ENCODE measurements at regions not wholly inside any gene's neighbourhood (a gene's known extent, or its start where the extent isn't known, plus 50 kb on each side); places are given as distances from the start of the nearest gene placed in this dataset.
"Not testable (repeated sequence)": the region's sequence is repeated elsewhere in the genome, so short reads cannot be mapped to it uniquely, and the experiment has no call there.

DNA sequence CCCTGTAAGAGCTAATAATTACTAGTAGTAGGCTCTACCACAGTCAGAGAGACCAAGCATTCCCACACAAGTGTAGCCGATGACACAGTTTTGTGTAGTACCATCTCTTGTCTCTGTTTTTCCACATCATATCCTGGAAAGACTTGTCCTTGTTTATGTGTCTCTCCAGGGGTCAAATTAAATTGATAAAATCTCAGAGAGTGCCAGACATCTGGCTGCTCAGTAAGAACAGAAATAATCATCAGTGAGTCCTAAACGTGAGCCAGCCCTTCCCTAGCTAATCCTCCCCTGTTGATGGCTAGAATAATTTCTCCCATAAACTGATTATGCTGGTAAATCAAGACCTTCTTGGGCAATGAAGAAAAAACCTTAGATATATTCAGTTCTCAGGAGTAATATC, 111.4 kb upstream of the GRAMD1B start:
- H3K79me2 ChIP-seq = no peaks in the 10 kb centered on the region
- H2AFZ ChIP-seq = no peak overlapping the region
- no peak overlapping the region for H3K4me2 ChIP-seq (ENCODE audit: low read length)
- no peaks in the 10 kb centered on the region for H3K27me3 ChIP-seq (ENCODE audit: control insufficient read depth, insufficient read depth, low read length)
- TF ChIP-seq, protein P1, sequence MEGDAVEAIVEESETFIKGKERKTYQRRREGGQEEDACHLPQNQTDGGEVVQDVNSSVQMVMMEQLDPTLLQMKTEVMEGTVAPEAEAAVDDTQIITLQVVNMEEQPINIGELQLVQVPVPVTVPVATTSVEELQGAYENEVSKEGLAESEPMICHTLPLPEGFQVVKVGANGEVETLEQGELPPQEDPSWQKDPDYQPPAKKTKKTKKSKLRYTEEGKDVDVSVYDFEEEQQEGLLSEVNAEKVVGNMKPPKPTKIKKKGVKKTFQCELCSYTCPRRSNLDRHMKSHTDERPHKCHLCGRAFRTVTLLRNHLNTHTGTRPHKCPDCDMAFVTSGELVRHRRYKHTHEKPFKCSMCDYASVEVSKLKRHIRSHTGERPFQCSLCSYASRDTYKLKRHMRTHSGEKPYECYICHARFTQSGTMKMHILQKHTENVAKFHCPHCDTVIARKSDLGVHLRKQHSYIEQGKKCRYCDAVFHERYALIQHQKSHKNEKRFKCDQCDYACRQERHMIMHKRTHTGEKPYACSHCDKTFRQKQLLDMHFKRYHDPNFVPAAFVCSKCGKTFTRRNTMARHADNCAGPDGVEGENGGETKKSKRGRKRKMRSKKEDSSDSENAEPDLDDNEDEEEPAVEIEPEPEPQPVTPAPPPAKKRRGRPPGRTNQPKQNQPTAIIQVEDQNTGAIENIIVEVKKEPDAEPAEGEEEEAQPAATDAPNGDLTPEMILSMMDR (IDR thresholded peaks at IDR 0.05) = no peak
- no peaks in the 10 kb centered on the region for H3K9me3 ChIP-seq (ENCODE audit: control insufficient read depth, low read length)
- no peak overlapping the region for H3K9ac ChIP-seq
- no peaks in the 10 kb centered on the region for H3K4me1 ChIP-seq
- no peak overlapping the region for H3K27ac ChIP-seq
- H3K36me3 ChIP-seq (ENCODE audit: control insufficient read depth, insufficient read depth, low read length) = no peaks in the 10 kb centered on the region
- no peak overlapping the region for H3K4me3 ChIP-seq (ENCODE audit: low read depth, low read length)

DNA sequence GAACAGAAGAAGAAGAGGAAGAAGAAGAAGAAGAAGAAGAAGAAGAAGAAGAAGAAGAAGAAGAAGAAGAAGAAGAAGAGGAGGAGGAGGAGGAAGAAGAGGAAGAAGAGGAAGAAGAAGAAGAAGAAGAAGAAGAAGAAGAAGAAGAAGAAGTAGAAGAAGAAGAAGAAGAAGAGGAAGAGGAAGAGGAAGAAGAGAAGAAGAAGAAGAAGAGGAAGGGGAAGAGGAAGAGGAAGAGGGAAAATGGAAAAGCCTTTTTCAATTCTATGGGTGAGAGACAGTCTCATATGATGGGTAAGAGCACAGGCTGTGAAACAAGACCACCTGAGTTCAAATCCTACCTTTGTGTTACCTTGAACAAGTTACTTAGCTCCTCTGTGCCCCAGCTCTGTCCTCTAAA, 111.9 kb upstream of the GRAMD1B start:
- not testable (repeated sequence) for H2AFZ ChIP-seq; H3K4me1 ChIP-seq; H3K4me3 ChIP-seq (ENCODE audit: low read depth, low read length); H3K9me3 ChIP-seq (ENCODE audit: control insufficient read depth, low read length); H3K4me2 ChIP-seq (ENCODE audit: low read length); H3K79me2 ChIP-seq; H3K36me3 ChIP-seq (ENCODE audit: control insufficient read depth, insufficient read depth, low read length); H3K27ac ChIP-seq; H3K9ac ChIP-seq; H3K27me3 ChIP-seq (ENCODE audit: control insufficient read depth, insufficient read depth, low read length)

DNA sequence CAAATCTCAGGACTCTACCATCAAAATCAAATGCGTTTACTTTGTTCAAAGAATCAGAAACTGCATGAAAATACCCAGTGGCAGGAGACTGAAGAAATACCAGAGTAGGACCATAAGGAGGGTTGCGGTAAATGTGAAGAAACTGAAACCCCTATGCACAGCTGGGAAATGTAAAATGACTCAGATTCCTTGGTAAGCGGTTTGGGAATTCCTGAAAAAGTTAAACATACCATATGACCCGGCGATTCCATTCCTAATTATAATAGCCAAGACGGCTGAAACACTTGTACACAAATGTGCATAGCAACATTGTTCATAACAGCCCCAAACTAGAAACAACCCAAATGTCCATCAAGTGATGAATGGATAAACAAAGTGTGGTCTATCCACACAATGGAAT, 114.1 kb upstream of the GRAMD1B start:
- no peak overlapping the region for H3K27ac ChIP-seq

DNA sequence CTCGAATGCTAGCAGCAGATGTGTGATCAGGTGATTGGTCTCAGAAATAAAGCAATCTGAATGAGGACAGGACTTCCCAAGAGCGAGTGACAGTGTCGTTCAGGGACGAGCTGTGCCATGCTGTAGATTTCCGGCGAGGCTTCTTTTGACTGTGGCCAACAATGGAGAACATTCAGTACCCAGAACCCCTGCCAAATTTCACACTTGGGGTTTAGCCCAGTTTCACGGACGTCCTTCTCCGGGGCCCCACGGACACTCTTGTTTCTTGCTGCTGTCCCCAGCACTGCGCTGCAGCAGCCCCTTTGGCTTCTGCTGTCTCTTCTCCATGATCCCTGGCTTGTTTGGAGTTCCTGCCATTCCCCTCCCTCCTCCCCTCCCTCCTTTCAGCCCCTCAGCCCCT, 115.1 kb upstream of the GRAMD1B start:
- Histone ChIP-seq H3K4me3 (ENCODE audit: low read depth, low read length) (no peak overlapping the region), H3K9me3 (ENCODE audit: control insufficient read depth, low read length) (no peaks in the 10 kb centered on the region), H2AFZ (no peak overlapping the region), H3K9ac (no peak overlapping the region), H3K79me2 (no peaks in the 10 kb centered on the region), H3K27ac (no peak overlapping the region), H3K4me1 (no peaks in the 10 kb centered on the region), H3K27me3 (ENCODE audit: control insufficient read depth, insufficient read depth, low read length) (no peaks in the 10 kb centered on the region), H3K36me3 (ENCODE audit: control insufficient read depth, insufficient read depth, low read length) (no peaks in the 10 kb centered on the region), H3K4me2 (ENCODE audit: low read length) (no peak overlapping the region)
- TF ChIP-seq, protein P1 (IDR thresholded peaks at IDR 0.05) = no peak

More for the DNA sequence above, 114.1 kb upstream of the GRAMD1B start:
- Histone ChIP-seq H3K4me2 (ENCODE audit: low read length) (no peak overlapping the region), H2AFZ (no peak overlapping the region), H3K27me3 (ENCODE audit: control insufficient read depth, insufficient read depth, low read length) (no peaks in the 10 kb centered on the region), H3K36me3 (ENCODE audit: control insufficient read depth, insufficient read depth, low read length) (no peaks in the 10 kb centered on the region), H3K79me2 (no peaks in the 10 kb centered on the region), H3K4me3 (ENCODE audit: low read depth, low read length) (no peak overlapping the region), H3K4me1 (no peaks in the 10 kb centered on the region), H3K9me3 (ENCODE audit: control insufficient read depth, low read length) (no peaks in the 10 kb centered on the region), H3K9ac (no peak overlapping the region)
- TF ChIP-seq, protein P1 (IDR thresholded peaks at IDR 0.05) = no peak

DNA sequence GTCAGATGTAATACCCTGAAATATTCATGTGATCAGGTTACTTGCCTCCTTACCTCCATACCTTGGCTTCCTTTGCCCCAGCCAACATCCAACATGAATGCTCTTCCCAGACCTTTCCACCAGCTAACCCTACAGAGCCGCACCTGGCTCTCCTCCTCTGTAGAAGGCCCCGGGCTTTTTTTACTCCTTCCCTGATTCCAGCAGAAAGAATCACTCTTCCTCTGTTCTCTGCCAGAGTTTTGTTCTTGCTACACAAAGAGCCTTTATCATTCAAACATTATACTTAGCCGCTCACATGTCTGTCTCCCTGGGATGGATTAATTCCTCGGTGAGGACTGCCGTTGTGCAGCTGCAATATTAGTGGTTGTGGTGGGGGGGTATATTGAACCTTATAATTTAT, 116.8 kb upstream of the GRAMD1B start:
- Histone ChIP-seq H3K27me3 (ENCODE audit: control insufficient read depth, insufficient read depth, low read length) (no peaks in the 10 kb centered on the region), H3K9ac (no peak overlapping the region), H3K9me3 (ENCODE audit: control insufficient read depth, low read length) (no peaks in the 10 kb centered on the region), H3K27ac (no peak overlapping the region), H3K4me3 (ENCODE audit: low read depth, low read length) (no peak overlapping the region), H3K79me2 (no peaks in the 10 kb centered on the region), H3K4me1 (no peaks in the 10 kb centered on the region), H3K36me3 (ENCODE audit: control insufficient read depth, insufficient read depth, low read length) (no peaks in the 10 kb centered on the region), H3K4me2 (ENCODE audit: low read length) (no peak overlapping the region), H2AFZ (no peak overlapping the region)
- TF ChIP-seq, protein P1 (IDR thresholded peaks at IDR 0.05) = no peak
